GM23338 (cell line): ENCODE measurements at regions not wholly inside any gene's neighbourhood (a gene's known extent, or its start where the extent isn't known, plus 50 kb on each side); places are given as distances from the start of the nearest gene placed in this dataset.

Source experiments
- CTCF ChIP-seq, 2 experiments: fragments of 200-600 bp in 1 of 2; sonication (generic) in 1 of 2; conservative IDR thresholded peaks; 2 replicates each; pipeline versions ENCODE4 v1.5.1 to v1.6.1; 2016 to 2017; ENCODE audit warnings: antibody characterized with exemption in 2 of 2, low read depth in 2 of 2, mild to moderate bottlenecking in 2 of 2, moderate library complexity in 1 of 2
- JUNB ChIP-seq: IDR thresholded peaks from one replicate; pipeline ENCODE4 v1.6.1; 2016; ENCODE audit warnings: antibody characterized with exemption; ENCODE audit not compliant: unreplicated experiment
- POLR2AphosphoS5 ChIP-seq: IDR thresholded peaks from 2 replicates; pipeline ENCODE4 v1.6.1; 2016; ENCODE audit warnings: antibody characterized with exemption, low read depth

GRCh38 chr3:1594940-1595339, 502.1 kb downstream of the CNTN6 start:
- TF ChIP-seq POLR2AphosphoS5 (no peak), CTCF (conservative IDR thresholded peaks at IDR 0.05; ENCODE audit: low read depth in 2 of 2) (no peak), JUNB (no peak)
